IMR-90 (cell line): ENCODE measurements at regions not wholly inside any gene's neighbourhood (a gene's known extent, or its start where the extent isn't known, plus 50 kb on each side); places are given as distances from the start of the nearest gene placed in this dataset.
A peak's percentile ranks its signal among the peaks of the same experiment; 100 is the strongest.

Experiments
- ATAC-seq: fragments of 200-7000 bp; cut with Tn5 transposase; 2 replicates; pipeline ENCODE4 v1.9.1; 2020; ENCODE audit warnings: low read depth, mild to moderate bottlenecking, moderate library complexity
- BruUV-seq: library from RNA; stranded (reverse); fragments of 400-500 nt; replicated peaks from 2 replicates; lab custom pipeline; 2021; lab: Mats Ljungman, UMichigan
- CTCF ChIA-PET: fragments of 300-600 bp; formaldehyde crosslinking; extraction: SDS; loops from one replicate; lab custom pipeline; 2021; ENCODE audit warnings: antibody characterized with exemption; lab: Yijun Ruan, JAX
- POLR2A ChIA-PET: fragments of 300-600 bp; sonication (Branson Sonifier 250); formaldehyde crosslinking; loops from one replicate; lab custom pipeline; 2022; ENCODE audit warnings: antibody characterized with exemption; ENCODE audit not compliant: unreplicated experiment; lab: Charles Lee
- DNase-seq: peaks from one replicate; pipeline ENCODE4 v3.0.0; 2013
- H2AFZ ChIP-seq: replicated peaks from 2 replicates; pipeline ENCODE3; 2013; ENCODE audit warnings: low read length, mild to moderate bottlenecking; ENCODE audit not compliant: poor library complexity
- H2AK5ac ChIP-seq: 2 replicates; pipeline ENCODE4 v1.6.1; 2013; ENCODE audit warnings: low read depth, low read length, inconsistent platforms
- H2AK9ac ChIP-seq: replicated peaks from 2 replicates; pipeline ENCODE3; 2013; ENCODE audit warnings: mild to moderate bottlenecking, low read depth, low read length, moderate library complexity; ENCODE audit not compliant: poor library complexity
- H2BK120ac ChIP-seq: 2 replicates; pipeline ENCODE4 v1.6.1; 2013; ENCODE audit warnings: low read depth, low read length, inconsistent platforms
- H2BK15ac ChIP-seq: 3 replicates; pipeline ENCODE4 v1.6.1; 2013; ENCODE audit warnings: low read depth, low read length, inconsistent platforms
- H2BK20ac ChIP-seq: 2 replicates; pipeline ENCODE4 v1.6.1; 2013; ENCODE audit warnings: low read depth, mild to moderate bottlenecking, inconsistent platforms, low read length, moderate library complexity
- H2BK5ac ChIP-seq: 2 replicates; pipeline ENCODE4 v1.6.1; 2013; ENCODE audit warnings: mild to moderate bottlenecking, low read depth, low read length, inconsistent platforms; ENCODE audit not compliant: poor library complexity, severe bottlenecking
- H3K14ac ChIP-seq: replicated peaks from 2 replicates; pipeline ENCODE4 v1.6.1; 2013; ENCODE audit warnings: low read depth, low read length, inconsistent platforms
- H3K18ac ChIP-seq: 2 replicates; pipeline ENCODE4 v1.6.1; 2013; ENCODE audit warnings: low read depth, low read length, control low read depth
- H3K23ac ChIP-seq: 2 replicates; pipeline ENCODE4 v1.6.1; 2013; ENCODE audit warnings: low read depth, low read length, inconsistent platforms
- H3K27ac ChIP-seq: 2 replicates; pipeline ENCODE4 v1.5.1; 2013; ENCODE audit warnings: mild to moderate bottlenecking, control low read depth, low read length; ENCODE audit not compliant: insufficient read depth
- H3K27me3 ChIP-seq: 2 replicates; pipeline ENCODE4 v1.6.1; 2013; ENCODE audit warnings: low read length; ENCODE audit not compliant: control insufficient read depth, insufficient read depth
- H3K36me3 ChIP-seq: 2 replicates; pipeline ENCODE4 v1.6.1; 2013; ENCODE audit warnings: low read length, mixed read lengths; ENCODE audit not compliant: control insufficient read depth, insufficient read depth
- H3K4ac ChIP-seq: 2 replicates; pipeline ENCODE4 v1.6.1; 2013; ENCODE audit warnings: low read depth, low read length, inconsistent platforms
- H3K4me1 ChIP-seq: 2 replicates; pipeline ENCODE4 v1.6.1; 2013; ENCODE audit warnings: low read length, mixed read lengths; ENCODE audit not compliant: control insufficient read depth, insufficient read depth
- H3K4me2 ChIP-seq: 2 replicates; pipeline ENCODE4 v1.6.1; 2013; ENCODE audit warnings: low read depth, mild to moderate bottlenecking, control low read depth, low read length, moderate library complexity
- H3K4me3 ChIP-seq: 2 replicates; pipeline ENCODE4 v1.5.1; 2013; ENCODE audit warnings: low read depth, mild to moderate bottlenecking, control low read depth, low read length, moderate library complexity; ENCODE audit not compliant: insufficient read depth
- H3K56ac ChIP-seq: 2 replicates; pipeline ENCODE4 v1.6.1; 2013; ENCODE audit warnings: low read length, inconsistent platforms; ENCODE audit not compliant: insufficient read depth; ENCODE audit errors: extremely low read depth
- H3K79me1 ChIP-seq, 2 experiments: 2 replicates each; pipeline ENCODE4 v1.6.1; 2013; ENCODE audit warnings: low read length in 2 of 2, inconsistent platforms in 1 of 2, low read depth in 1 of 2
- H3K9ac ChIP-seq: 2 replicates; pipeline ENCODE4 v1.6.1; 2013; ENCODE audit warnings: low read depth, low read length, control low read depth
- H3K9me1 ChIP-seq: 2 replicates; pipeline ENCODE4 v1.6.1; 2013; ENCODE audit warnings: low read length, inconsistent platforms; ENCODE audit not compliant: insufficient read depth
- H3K9me3 ChIP-seq: 2 replicates; pipeline ENCODE4 v1.6.1; 2013; ENCODE audit warnings: low read length; ENCODE audit not compliant: control insufficient read depth, insufficient read depth
- H4K20me1 ChIP-seq: 2 replicates; pipeline ENCODE4 v1.6.1; 2013; ENCODE audit warnings: low read length, inconsistent platforms; ENCODE audit not compliant: insufficient read depth
- H4K5ac ChIP-seq: 2 replicates; pipeline ENCODE4 v1.6.1; 2013; ENCODE audit warnings: mild to moderate bottlenecking, low read depth, low read length, control low read depth
- H4K8ac ChIP-seq, 2 experiments: 2 replicates each; pipeline ENCODE4 v1.6.1; 2013; ENCODE audit warnings: low read depth in 2 of 2, low read length in 2 of 2, control low read depth in 1 of 2, inconsistent platforms in 1 of 2
- H4K91ac ChIP-seq: 2 replicates; pipeline ENCODE4 v1.6.1; 2013; ENCODE audit warnings: low read depth, low read length, inconsistent platforms; ENCODE audit not compliant: insufficient read depth
- BHLHE40 ChIP-seq: fragments of 150-350 bp; IDR thresholded peaks from 2 replicates; pipeline ENCODE4 v1.6.1; 2016; ENCODE audit warnings: mild to moderate bottlenecking, low read depth, low read length
- CEBPB ChIP-seq: IDR thresholded peaks from 2 replicates; pipeline ENCODE4 v1.6.1; 2012; ENCODE audit warnings: low read depth, low read length, improper control_type of control experiment
- CHD1 ChIP-seq: IDR thresholded peaks from 2 replicates; pipeline ENCODE4 v1.6.1; 2012; ENCODE audit warnings: low read depth, low read length, improper control_type of control experiment
- FOS ChIP-seq: fragments of 150-350 bp; IDR thresholded peaks from 2 replicates; pipeline ENCODE4 v1.6.1; 2016; ENCODE audit warnings: low read depth, low read length
- MAFK ChIP-seq: IDR thresholded peaks from 2 replicates; pipeline ENCODE4 v1.6.1; 2012; ENCODE audit warnings: low read depth, low read length, improper control_type of control experiment
- MAZ ChIP-seq: IDR thresholded peaks from 2 replicates; pipeline ENCODE4 v1.6.1; 2012; ENCODE audit warnings: low read depth, mild to moderate bottlenecking, low read length, improper control_type of control experiment, moderate library complexity, borderline replicate concordance
- MXI1 ChIP-seq: IDR thresholded peaks from 2 replicates; pipeline ENCODE4 v1.6.1; 2012; ENCODE audit warnings: low read depth, mild to moderate bottlenecking, low read length, moderate library complexity, borderline replicate concordance
- NFE2L2 ChIP-seq: fragments of 150-350 bp; IDR thresholded peaks from 2 replicates; pipeline ENCODE4 v1.6.1; 2016; ENCODE audit warnings: low read depth, mild to moderate bottlenecking, low read length
- POLR2A ChIP-seq: IDR thresholded peaks from 2 replicates; pipeline ENCODE4 v1.6.1; 2012; ENCODE audit warnings: mild to moderate bottlenecking, low read depth, low read length
- RAD21 ChIP-seq: IDR thresholded peaks from 2 replicates; pipeline ENCODE4 v1.6.1; 2012; ENCODE audit warnings: low read length, improper control_type of control experiment
- RCOR1 ChIP-seq: IDR thresholded peaks from 2 replicates; pipeline ENCODE4 v1.6.1; 2012; ENCODE audit warnings: mild to moderate bottlenecking, low read length, improper control_type of control experiment; ENCODE audit not compliant: insufficient replicate concordance
- RFX5 ChIP-seq: IDR thresholded peaks from 2 replicates; pipeline ENCODE4 v1.8.0; 2012; ENCODE audit warnings: low read depth, mild to moderate bottlenecking, low read length, moderate library complexity
- SMC3 ChIP-seq: fragments of 150-350 bp; IDR thresholded peaks from 2 replicates; pipeline ENCODE4 v1.6.1; 2016; ENCODE audit warnings: low read depth, mild to moderate bottlenecking, antibody characterized with exemption, low read length, moderate library complexity
- WGBS, 2 experiments: methylation state at CpG; one replicate each; pipeline versions ENCODE4 v1.1.5 to v1.1.7; 2013; ENCODE audit warnings: missing lambda C conversion rate in 2 of 2; ENCODE audit not compliant: insufficient read length in 1 of 2; ENCODE audit errors: extremely low coverage in 2 of 2; 5-methylcytosine and 5-hydroxymethylcytosine counted together
- dilution Hi-C: fragments of 300-500 bp; cut with HindIII; formaldehyde crosslinking; loops from one replicate; pipeline ENCODE4 v1.14.3; 2018; ENCODE audit warnings: low sequenced_read_pairs; ENCODE audit not compliant: unreplicated experiment
- in situ Hi-C: fragments of 300-500 bp; cut with MboI; formaldehyde crosslinking; loops from 3 replicates; pipeline ENCODE4 v1.14.3; 2019; ENCODE audit warnings: low sequenced_read_pairs, inconsistent platforms, mixed read lengths
- intact Hi-C: fragments of 100-400 bp; cut with micrococcal nuclease; formaldehyde crosslinking; loops from 2 replicates; pipeline ENCODE4 v1.10.0; 2022
- TF ChIP-seq, protein P1 (sequence below): fragments of 150-350 bp; IDR thresholded peaks from 2 replicates; pipeline ENCODE4 v1.6.1; 2016; ENCODE audit warnings: low read depth, mild to moderate bottlenecking, low read length, moderate library complexity, borderline replicate concordance
- TF ChIP-seq, protein P2 (sequence below): fragments of 150-350 bp; IDR thresholded peaks from 2 replicates; pipeline ENCODE4 v1.6.1; 2017; ENCODE audit warnings: mild to moderate bottlenecking, antibody characterized with exemption, low read length, low read depth
- TF ChIP-seq, protein P3 (sequence below): conservative IDR thresholded peaks from 2 replicates; pipeline ENCODE4 v1.5.1; 2012; ENCODE audit warnings: mild to moderate bottlenecking, low read depth, low read length, improper control_type of control experiment

DNA sequence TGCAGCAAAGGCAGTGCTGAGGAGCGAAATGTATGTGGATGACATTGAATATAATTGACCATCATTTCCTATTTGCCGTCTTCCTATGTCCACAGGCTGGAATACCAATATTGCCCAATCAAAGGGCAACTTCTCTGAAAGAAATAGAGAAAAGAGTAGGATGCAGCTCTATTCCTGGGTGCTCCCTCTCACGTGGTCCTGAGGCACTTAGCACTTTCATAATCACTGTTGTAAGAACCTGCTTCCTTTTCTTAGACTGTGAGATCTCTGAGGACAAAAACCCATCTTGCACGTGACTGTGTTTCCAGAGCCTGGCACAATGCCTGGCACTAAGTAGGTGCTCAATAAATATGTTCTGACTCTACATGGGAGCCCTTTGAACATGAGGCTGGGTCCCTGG is 122.7 kb upstream of the CPM start:
- no peak overlapping the region for H3K27ac ChIP-seq
- no peak overlapping the region for H3K4me3 ChIP-seq
- H2AK9ac ChIP-seq = no peak overlapping the region
- H4K8ac ChIP-seq = peak overlapping the region; percentile 13 to 79; a peak in 1 of 4 replicates
- H2BK20ac ChIP-seq = peak overlapping the region; percentile 93
- peaks cover 18% of the 10 kb centered on the region for H3K4me1 ChIP-seq
- peak overlapping the region; percentile 75 for H2AK5ac ChIP-seq
- peak overlapping the region; percentile 94; the same call in 1 of the 2 replicates for H3K14ac ChIP-seq
- H3K9me1 ChIP-seq = peaks cover 11% of the 10 kb centered on the region
- H3K9me3 ChIP-seq = no peaks in the 10 kb centered on the region
- H2BK5ac ChIP-seq = peak overlapping the region; percentile 11
- WGBS, 2 experiments = 75% methylated on average over 1 of the region's 4 CpGs; no CpG with 5 or more reads in 1 of the 2 experiments
- no peaks in the 10 kb centered on the region for H3K36me3 ChIP-seq
- in situ Hi-C loops (no loop called here), dilution Hi-C loops (no loop called here), intact Hi-C loops (loop anchor here (5.0 kb wide), 1 partner anchor 93 kb away; no protein-coding TSS in a partner anchor)
- peak overlapping the region; percentile 78 for H3K4ac ChIP-seq
- no peak for TF ChIP-seq MAFK
- TF ChIP-seq POLR2A = no peak
- no peak for TF ChIP-seq NFE2L2
- TF ChIP-seq, protein P1, sequence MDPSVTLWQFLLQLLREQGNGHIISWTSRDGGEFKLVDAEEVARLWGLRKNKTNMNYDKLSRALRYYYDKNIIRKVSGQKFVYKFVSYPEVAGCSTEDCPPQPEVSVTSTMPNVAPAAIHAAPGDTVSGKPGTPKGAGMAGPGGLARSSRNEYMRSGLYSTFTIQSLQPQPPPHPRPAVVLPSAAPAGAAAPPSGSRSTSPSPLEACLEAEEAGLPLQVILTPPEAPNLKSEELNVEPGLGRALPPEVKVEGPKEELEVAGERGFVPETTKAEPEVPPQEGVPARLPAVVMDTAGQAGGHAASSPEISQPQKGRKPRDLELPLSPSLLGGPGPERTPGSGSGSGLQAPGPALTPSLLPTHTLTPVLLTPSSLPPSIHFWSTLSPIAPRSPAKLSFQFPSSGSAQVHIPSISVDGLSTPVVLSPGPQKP = no peak
- TF ChIP-seq RAD21 = no peak
- no peak for TF ChIP-seq CEBPB
- no peak for TF ChIP-seq BHLHE40
- no peak for TF ChIP-seq RCOR1
- TF ChIP-seq FOS = no peak
- TF ChIP-seq CHD1 = no peak
- TF ChIP-seq, protein P2, sequence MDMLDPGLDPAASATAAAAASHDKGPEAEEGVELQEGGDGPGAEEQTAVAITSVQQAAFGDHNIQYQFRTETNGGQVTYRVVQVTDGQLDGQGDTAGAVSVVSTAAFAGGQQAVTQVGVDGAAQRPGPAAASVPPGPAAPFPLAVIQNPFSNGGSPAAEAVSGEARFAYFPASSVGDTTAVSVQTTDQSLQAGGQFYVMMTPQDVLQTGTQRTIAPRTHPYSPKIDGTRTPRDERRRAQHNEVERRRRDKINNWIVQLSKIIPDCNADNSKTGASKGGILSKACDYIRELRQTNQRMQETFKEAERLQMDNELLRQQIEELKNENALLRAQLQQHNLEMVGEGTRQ = no peak
- TF ChIP-seq SMC3 = no peak
- no peak for TF ChIP-seq MXI1
- no peak for TF ChIP-seq RFX5
- TF ChIP-seq, protein P3, sequence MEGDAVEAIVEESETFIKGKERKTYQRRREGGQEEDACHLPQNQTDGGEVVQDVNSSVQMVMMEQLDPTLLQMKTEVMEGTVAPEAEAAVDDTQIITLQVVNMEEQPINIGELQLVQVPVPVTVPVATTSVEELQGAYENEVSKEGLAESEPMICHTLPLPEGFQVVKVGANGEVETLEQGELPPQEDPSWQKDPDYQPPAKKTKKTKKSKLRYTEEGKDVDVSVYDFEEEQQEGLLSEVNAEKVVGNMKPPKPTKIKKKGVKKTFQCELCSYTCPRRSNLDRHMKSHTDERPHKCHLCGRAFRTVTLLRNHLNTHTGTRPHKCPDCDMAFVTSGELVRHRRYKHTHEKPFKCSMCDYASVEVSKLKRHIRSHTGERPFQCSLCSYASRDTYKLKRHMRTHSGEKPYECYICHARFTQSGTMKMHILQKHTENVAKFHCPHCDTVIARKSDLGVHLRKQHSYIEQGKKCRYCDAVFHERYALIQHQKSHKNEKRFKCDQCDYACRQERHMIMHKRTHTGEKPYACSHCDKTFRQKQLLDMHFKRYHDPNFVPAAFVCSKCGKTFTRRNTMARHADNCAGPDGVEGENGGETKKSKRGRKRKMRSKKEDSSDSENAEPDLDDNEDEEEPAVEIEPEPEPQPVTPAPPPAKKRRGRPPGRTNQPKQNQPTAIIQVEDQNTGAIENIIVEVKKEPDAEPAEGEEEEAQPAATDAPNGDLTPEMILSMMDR = no peak
- no peak for TF ChIP-seq MAZ
- ChIA-PET CTCF (no interaction called here), POLR2A (no interaction called here)
- no peak overlapping the region for H3K4me2 ChIP-seq
- 0 out of 4 replicates have a peak, but pooled peaks cover 0 to 7% of the 10 kb centered on the region in 2 experiments for H3K79me1 ChIP-seq
- DNase-seq (no peak), ATAC-seq (no peak)
- H4K20me1 ChIP-seq = no peaks in the 10 kb centered on the region
- no peaks in the 10 kb centered on the region for H3K27me3 ChIP-seq
- peak overlapping the region; percentile 99; the same call in 1 of the 2 replicates for H3K18ac ChIP-seq
- BruUV-seq = no TSS peak
- H2BK120ac ChIP-seq = peak overlapping the region; percentile 95
- H2AFZ ChIP-seq = no peak overlapping the region
- H3K9ac ChIP-seq = no peak overlapping the region
- no peak overlapping the region for H4K5ac ChIP-seq
- H3K23ac ChIP-seq = no peak overlapping the region
- H2BK15ac ChIP-seq = peak overlapping the region; percentile 79; the same call in 2 of the 3 replicates
- H3K56ac ChIP-seq = no peak overlapping the region
- peak overlapping the region; percentile 59 for H4K91ac ChIP-seq
